Ovary (tissue), 3 donors: ENCODE measurements at regions not wholly inside any gene's neighbourhood (a gene's known extent, or its start where the extent isn't known, plus 50 kb on each side); places are given as distances from the start of the nearest gene placed in this dataset.

Source experiments
- EP300 ChIP-seq: sonication (generic); formaldehyde crosslinking; IDR thresholded peaks from one replicate; pipeline ENCODE4 v1.6.1; 2017; ENCODE audit warnings: antibody characterized with exemption
- POLR2A ChIP-seq: fragments of 450-650 bp; IDR thresholded peaks from one replicate; pipeline ENCODE4 v1.6.1; 2017; ENCODE audit warnings: antibody characterized with exemption, mild to moderate bottlenecking, moderate library complexity
- TF ChIP-seq, protein P1 (sequence below), 3 donors: fragments of 450-650 bp in 2 of 3; fragments of 200-600 bp in 1 of 3; IDR thresholded peaks; one replicate each; pipeline versions ENCODE4 v1.5.1 to v1.8.0; 2016 to 2022; ENCODE audit warnings: antibody characterized with exemption in 3 of 3, mild to moderate bottlenecking in 1 of 3
- donor health status: DM: no; HTN: no; CAD: no.

DNA sequence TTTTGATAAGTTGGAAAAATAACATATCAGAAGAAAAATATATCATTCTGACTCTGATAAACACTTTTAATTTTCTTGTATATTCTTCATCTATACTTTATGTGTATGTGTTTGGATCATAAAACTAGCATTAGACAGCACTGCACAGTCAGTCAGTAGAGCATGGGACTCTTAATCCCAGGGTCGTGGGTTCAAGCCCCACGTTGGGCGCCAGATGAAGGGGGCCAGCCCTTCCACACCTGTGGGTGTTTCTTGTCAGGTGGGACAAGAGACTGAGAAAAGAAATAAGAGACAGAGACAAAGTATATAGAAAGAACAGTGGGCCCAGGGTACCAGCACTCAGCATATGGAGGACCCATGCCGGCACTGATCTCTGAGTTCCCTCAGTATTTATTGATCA, 546.0 kb upstream of the NR2F2 start:
- TF ChIP-seq, protein P1, sequence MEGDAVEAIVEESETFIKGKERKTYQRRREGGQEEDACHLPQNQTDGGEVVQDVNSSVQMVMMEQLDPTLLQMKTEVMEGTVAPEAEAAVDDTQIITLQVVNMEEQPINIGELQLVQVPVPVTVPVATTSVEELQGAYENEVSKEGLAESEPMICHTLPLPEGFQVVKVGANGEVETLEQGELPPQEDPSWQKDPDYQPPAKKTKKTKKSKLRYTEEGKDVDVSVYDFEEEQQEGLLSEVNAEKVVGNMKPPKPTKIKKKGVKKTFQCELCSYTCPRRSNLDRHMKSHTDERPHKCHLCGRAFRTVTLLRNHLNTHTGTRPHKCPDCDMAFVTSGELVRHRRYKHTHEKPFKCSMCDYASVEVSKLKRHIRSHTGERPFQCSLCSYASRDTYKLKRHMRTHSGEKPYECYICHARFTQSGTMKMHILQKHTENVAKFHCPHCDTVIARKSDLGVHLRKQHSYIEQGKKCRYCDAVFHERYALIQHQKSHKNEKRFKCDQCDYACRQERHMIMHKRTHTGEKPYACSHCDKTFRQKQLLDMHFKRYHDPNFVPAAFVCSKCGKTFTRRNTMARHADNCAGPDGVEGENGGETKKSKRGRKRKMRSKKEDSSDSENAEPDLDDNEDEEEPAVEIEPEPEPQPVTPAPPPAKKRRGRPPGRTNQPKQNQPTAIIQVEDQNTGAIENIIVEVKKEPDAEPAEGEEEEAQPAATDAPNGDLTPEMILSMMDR (IDR thresholded peaks at IDR 0.05) = no peak
- TF ChIP-seq POLR2A (no peak), EP300 (no peak)
